PC-3 (cell line): ENCODE measurements at regions not wholly inside any gene's neighbourhood (a gene's known extent, or its start where the extent isn't known, plus 50 kb on each side); places are given as distances from the start of the nearest gene placed in this dataset.

Source experiments
- ATAC-seq: fragments of 200-7000 bp; cut with Tn5 transposase; 2 replicates; pipeline ENCODE4 v1.9.1; 2020; ENCODE audit warnings: mild to moderate bottlenecking, moderate library complexity
- BruUV-seq: library from RNA; stranded (reverse); fragments of 400-500 nt; replicated peaks from 2 replicates; lab custom pipeline; 2021; lab: Mats Ljungman, UMichigan
- CTCF ChIA-PET: fragments of 300-600 bp; sonication (Branson Sonifier 250); formaldehyde crosslinking; loops from one replicate; lab custom pipeline; 2022; ENCODE audit warnings: antibody characterized with exemption; lab: Charles Lee
- POLR2A ChIA-PET: fragments of 300-600 bp; sonication (Branson Sonifier 250); formaldehyde crosslinking; loops from one replicate; lab custom pipeline; 2022; ENCODE audit warnings: antibody characterized with exemption; ENCODE audit not compliant: unreplicated experiment; lab: Charles Lee
- DNase-seq: peaks from one replicate; pipeline ENCODE4 v3.0.0-alpha.2; 2015
- H2AFZ ChIP-seq: fragments of 300-600 bp; sonication (generic); 2 replicates; pipeline ENCODE4 v1.6.0; 2016; ENCODE audit warnings: antibody characterized with exemption, low read length
- H3F3A ChIP-seq: fragments of 300-600 bp; sonication (generic); one replicate; pipeline ENCODE4 v1.6.0; 2017; ENCODE audit warnings: antibody characterized with exemption, low read length, control low read depth, mild to moderate bottlenecking; ENCODE audit not compliant: unreplicated experiment
- H3K27ac ChIP-seq: fragments of 300-600 bp; sonication (generic); 2 replicates; pipeline ENCODE4 v1.5.1; 2016; ENCODE audit warnings: mild to moderate bottlenecking, low read length
- H3K27me3 ChIP-seq: fragments of 300-600 bp; sonication (generic); 2 replicates; pipeline ENCODE4 v1.6.1; 2016; ENCODE audit warnings: low read length, mixed read lengths
- H3K36me3 ChIP-seq: fragments of 300-600 bp; sonication (generic); 2 replicates; pipeline ENCODE4 v1.6.1; 2016; ENCODE audit warnings: low read depth, mixed run types, low read length, mixed read lengths
- H3K4me1 ChIP-seq: fragments of 300-600 bp; sonication (generic); 2 replicates; pipeline ENCODE4 v1.5.1; 2016; ENCODE audit warnings: low read length; ENCODE audit not compliant: insufficient read depth
- H3K4me2 ChIP-seq: fragments of 300-600 bp; sonication (generic); 2 replicates; pipeline ENCODE4 v1.6.0; 2016; ENCODE audit warnings: low read length
- H3K4me3 ChIP-seq: fragments of 300-600 bp; sonication (generic); 2 replicates; pipeline ENCODE4 v1.5.1; 2016; ENCODE audit warnings: mild to moderate bottlenecking, low read length, mixed read lengths
- H3K79me2 ChIP-seq: fragments of 300-600 bp; sonication (generic); 2 replicates; pipeline ENCODE4 v1.6.1; 2017; ENCODE audit warnings: low read length, mixed read lengths
- H3K9ac ChIP-seq: fragments of 300-600 bp; sonication (generic); 2 replicates; pipeline ENCODE4 v1.6.0; 2016; ENCODE audit warnings: mild to moderate bottlenecking, low read length
- H3K9me2 ChIP-seq: fragments of 300-600 bp; sonication (generic); replicated peaks from 2 replicates; pipeline ENCODE4 v1.6.1; 2016; ENCODE audit warnings: mixed run types, low read length, mixed read lengths
- H3K9me3 ChIP-seq: fragments of 300-600 bp; sonication (generic); 2 replicates; pipeline ENCODE4 v1.6.1; 2016; ENCODE audit warnings: low read length, mixed read lengths
- H4K20me1 ChIP-seq: fragments of 300-600 bp; sonication (generic); 2 replicates; pipeline ENCODE4 v1.6.1; 2016; ENCODE audit warnings: low read length, mixed read lengths
- EZH2 ChIP-seq: fragments of 300-600 bp; sonication (generic); IDR thresholded peaks from one replicate; pipeline ENCODE4 v1.6.1; 2017; ENCODE audit warnings: antibody characterized with exemption, mild to moderate bottlenecking, low read length; ENCODE audit not compliant: unreplicated experiment
- EZH2phosphoT487 ChIP-seq: fragments of 300-600 bp; sonication (generic); IDR thresholded peaks from 2 replicates; pipeline ENCODE4 v1.6.1; 2018; ENCODE audit warnings: mild to moderate bottlenecking, antibody characterized with exemption, low read length, borderline replicate concordance
- intact Hi-C: fragments of 100-400 bp; cut with micrococcal nuclease; formaldehyde crosslinking; loops from 2 replicates; pipeline ENCODE4 v1.9.0; 2023
- TF ChIP-seq, protein P1 (sequence below): fragments of 300-600 bp; sonication (generic); conservative IDR thresholded peaks from 2 replicates; pipeline ENCODE4 v1.5.1; 2017; ENCODE audit warnings: antibody characterized with exemption, low read depth, mild to moderate bottlenecking, low read length

DNA sequence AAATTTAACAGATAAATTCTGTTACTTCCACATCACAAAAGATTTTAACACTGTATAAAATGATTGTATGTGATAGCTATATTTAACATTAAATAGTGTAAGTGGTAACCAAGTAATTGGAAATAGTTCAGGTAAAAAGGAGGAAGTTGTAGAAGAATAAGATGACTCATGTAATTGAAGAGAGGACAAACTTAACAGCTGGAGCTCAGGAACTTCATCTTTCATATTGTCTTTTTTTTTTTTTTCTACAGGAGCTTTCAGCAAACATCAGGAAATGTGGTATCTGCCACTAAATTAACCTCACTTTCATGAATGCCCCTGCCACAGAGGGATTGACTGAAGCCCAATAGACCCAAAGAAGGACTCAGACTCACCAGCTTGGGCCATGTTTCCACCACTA is 188.4 kb upstream of the VEGFC start:
- ChIA-PET CTCF (no interaction called here), POLR2A (interaction anchor here (0.8 kb wide), 1 partner anchor 188 kb away, joined by 5 read pairs; the partner anchor contains the start of gene VEGFC)
- Histone ChIP-seq H3K27me3 (no peaks in the 10 kb centered on the region), H4K20me1 (no peaks in the 10 kb centered on the region), H2AFZ (no peak overlapping the region), H3K9ac (no peak overlapping the region), H3K27ac (no peak overlapping the region), H3K4me3 (no peak overlapping the region), H3K9me3 (no peaks in the 10 kb centered on the region), H3K4me2 (no peak overlapping the region), H3K4me1 (peaks cover 7% of the 10 kb centered on the region; the same call in 1 of the 2 replicates), H3F3A (no peaks in the 10 kb centered on the region), H3K36me3 (no peaks in the 10 kb centered on the region), H3K79me2 (no peaks in the 10 kb centered on the region), H3K9me2 (no peaks in the 10 kb centered on the region)
- TF ChIP-seq EZH2 (no peak), EZH2phosphoT487 (no peak)
- TF ChIP-seq, protein P1, sequence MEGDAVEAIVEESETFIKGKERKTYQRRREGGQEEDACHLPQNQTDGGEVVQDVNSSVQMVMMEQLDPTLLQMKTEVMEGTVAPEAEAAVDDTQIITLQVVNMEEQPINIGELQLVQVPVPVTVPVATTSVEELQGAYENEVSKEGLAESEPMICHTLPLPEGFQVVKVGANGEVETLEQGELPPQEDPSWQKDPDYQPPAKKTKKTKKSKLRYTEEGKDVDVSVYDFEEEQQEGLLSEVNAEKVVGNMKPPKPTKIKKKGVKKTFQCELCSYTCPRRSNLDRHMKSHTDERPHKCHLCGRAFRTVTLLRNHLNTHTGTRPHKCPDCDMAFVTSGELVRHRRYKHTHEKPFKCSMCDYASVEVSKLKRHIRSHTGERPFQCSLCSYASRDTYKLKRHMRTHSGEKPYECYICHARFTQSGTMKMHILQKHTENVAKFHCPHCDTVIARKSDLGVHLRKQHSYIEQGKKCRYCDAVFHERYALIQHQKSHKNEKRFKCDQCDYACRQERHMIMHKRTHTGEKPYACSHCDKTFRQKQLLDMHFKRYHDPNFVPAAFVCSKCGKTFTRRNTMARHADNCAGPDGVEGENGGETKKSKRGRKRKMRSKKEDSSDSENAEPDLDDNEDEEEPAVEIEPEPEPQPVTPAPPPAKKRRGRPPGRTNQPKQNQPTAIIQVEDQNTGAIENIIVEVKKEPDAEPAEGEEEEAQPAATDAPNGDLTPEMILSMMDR, result no peak
- DNase-seq (no peak), ATAC-seq (no peak; the same call in 1 of the 2 replicates)
- intact Hi-C loops, result no loop called here
- BruUV-seq, result no TSS peak

DNA sequence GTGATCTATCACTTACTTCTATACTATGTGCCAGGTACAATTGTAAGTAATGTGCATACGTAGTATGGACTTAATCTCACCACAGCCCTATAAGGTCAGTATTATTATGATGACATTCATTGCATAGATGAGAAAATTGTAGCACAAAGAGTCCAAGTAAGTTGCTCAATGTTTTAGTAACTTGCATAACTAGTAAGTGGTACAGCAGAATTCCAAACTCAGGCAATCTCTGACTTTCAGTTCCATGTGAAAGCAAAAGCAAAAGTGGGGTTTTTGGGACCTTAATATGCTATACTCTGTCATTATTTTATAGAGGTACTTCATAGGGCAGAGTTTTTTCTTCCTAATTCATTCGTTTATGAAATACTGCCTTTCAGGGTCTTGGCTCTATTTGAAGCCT is 188.8 kb upstream of the VEGFC start:
- Histone ChIP-seq H3K27ac (no peak overlapping the region), H3K79me2 (no peaks in the 10 kb centered on the region)
- no TSS peak for BruUV-seq

DNA sequence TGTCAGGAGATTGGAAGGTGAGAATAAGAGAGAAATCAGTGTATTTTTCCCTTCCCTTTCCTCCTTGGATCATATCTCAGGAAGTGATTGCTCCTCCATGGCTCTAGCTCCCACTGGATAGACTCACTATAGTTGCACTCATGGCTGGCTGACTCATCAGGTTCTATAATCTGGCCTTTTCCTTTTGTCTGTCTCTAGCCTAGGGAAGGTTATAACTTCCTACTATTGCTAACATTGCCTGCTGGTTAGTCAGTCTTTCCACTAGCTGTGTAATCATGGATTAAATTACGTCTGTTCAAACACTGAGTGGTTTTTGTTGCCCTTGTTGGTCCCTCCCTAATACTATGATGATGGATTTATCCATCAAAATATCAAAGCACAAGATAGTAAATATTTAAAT is 195.5 kb upstream of the VEGFC start:
- Histone ChIP-seq H3K9ac (peak overlapping the region; percentile 34; the same call in 1 of the 2 replicates), H3K27me3 (no peaks in the 10 kb centered on the region), H3F3A (peaks cover 5% of the 10 kb centered on the region), H3K4me3 (no peak overlapping the region), H3K9me3 (no peaks in the 10 kb centered on the region), H3K4me2 (no peak overlapping the region), H3K79me2 (no peaks in the 10 kb centered on the region), H3K4me1 (peaks cover 19% of the 10 kb centered on the region), H3K9me2 (no peaks in the 10 kb centered on the region), H2AFZ (no peak overlapping the region), H3K27ac (peak overlapping the region; percentile 97), H3K36me3 (no peaks in the 10 kb centered on the region; the same call in 1 of the 2 replicates), H4K20me1 (no peaks in the 10 kb centered on the region)
- ATAC-seq, result peak; percentile 100
- CTCF ChIA-PET, result no interaction called here
- POLR2A ChIA-PET, result interaction anchor here (0.6 kb wide), 1 partner anchor 147 kb away, joined by 4 read pairs; no protein-coding TSS in a partner anchor
- no TSS peak for BruUV-seq
- intact Hi-C loops, result loop anchor here (1.0 to 2.0 kb wide), 4 partner anchors 12 to 197 kb away; no protein-coding TSS in a partner anchor
- DNase-seq, result peak; percentile 96
- TF ChIP-seq, protein P1, result no peak
- no peak for TF ChIP-seq EZH2
- TF ChIP-seq EZH2phosphoT487, result no peak

More for the DNA sequence above, 188.8 kb upstream of the VEGFC start:
- Histone ChIP-seq H3K9me2 (no peaks in the 10 kb centered on the region), H3K27me3 (no peaks in the 10 kb centered on the region), H3K36me3 (no peaks in the 10 kb centered on the region), H2AFZ (no peak overlapping the region), H4K20me1 (no peaks in the 10 kb centered on the region), H3K4me3 (no peak overlapping the region), H3K9me3 (no peaks in the 10 kb centered on the region), H3F3A (no peaks in the 10 kb centered on the region), H3K4me2 (no peak overlapping the region), H3K4me1 (peaks cover 7% of the 10 kb centered on the region; the same call in 1 of the 2 replicates), H3K9ac (no peak overlapping the region)
- TF ChIP-seq EZH2, result no peak
- TF ChIP-seq, protein P1, result no peak
- no peak for TF ChIP-seq EZH2phosphoT487
- no peak for DNase-seq
- CTCF ChIA-PET, result no interaction called here
- intact Hi-C loops, result no loop called here
- POLR2A ChIA-PET, result no interaction called here
- ATAC-seq, result no peak
